EH (cell line): ENCODE measurements at regions not wholly inside any gene's neighbourhood (a gene's known extent, or its start where the extent isn't known, plus 50 kb on each side); places are given as distances from the start of the nearest gene placed in this dataset.

Experiments used
- DNase-seq: peaks from one replicate; pipeline ENCODE4 v3.0.0-alpha.2; 2015; ENCODE audit warnings: low read depth

GRCh38 chr12:88994971-88995370, 357.3 kb downstream of the DUSP6 start:
- DNase-seq = no peak

GRCh38 chr12:88994537-88994936, 357.8 kb downstream of the DUSP6 start:
- peak; percentile 54 for DNase-seq

DNA sequence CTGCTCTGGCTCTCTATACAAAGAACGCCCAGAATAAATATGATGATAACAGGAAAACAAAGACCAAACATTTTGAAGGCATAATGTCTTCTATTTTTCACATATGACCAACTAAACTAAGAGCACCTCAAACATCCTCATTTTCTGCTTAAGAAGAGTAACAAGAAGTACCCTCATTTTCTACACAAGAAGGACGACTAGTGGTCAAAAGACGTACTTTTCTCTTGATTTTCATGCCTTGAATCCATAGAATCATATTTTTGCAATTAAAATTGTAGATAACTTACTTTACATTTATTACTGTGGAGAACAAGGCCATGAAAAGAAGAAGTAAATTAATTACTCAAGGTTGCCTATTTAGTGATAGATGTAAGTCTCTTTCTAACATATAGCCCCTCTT, 358.6 kb downstream of the DUSP6 start:
- peak; percentile 73 for DNase-seq

GRCh38 chr12:88986056-88986455, 366.2 kb downstream of the DUSP6 start:
- no peak for DNase-seq

DNA sequence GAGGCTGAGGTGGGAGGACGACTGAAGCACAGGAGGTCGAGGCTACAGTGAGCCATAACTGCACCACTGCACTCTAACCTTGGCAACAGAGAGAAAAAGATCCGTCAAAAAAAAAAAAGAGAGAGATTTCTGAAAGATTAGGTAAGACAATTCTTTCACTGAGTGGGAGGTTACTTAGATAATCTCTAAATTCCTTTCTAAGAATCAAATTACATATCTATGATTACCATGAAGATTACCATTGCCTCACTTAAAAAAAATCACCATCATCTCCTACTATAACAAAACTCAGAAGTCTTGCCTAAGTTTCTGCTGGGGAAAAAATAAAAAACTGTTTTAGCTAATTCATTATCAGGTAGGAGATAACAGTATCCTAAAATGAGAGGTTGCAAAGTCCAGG, 366.7 kb downstream of the DUSP6 start:
- peak; percentile 35 for DNase-seq

DNA sequence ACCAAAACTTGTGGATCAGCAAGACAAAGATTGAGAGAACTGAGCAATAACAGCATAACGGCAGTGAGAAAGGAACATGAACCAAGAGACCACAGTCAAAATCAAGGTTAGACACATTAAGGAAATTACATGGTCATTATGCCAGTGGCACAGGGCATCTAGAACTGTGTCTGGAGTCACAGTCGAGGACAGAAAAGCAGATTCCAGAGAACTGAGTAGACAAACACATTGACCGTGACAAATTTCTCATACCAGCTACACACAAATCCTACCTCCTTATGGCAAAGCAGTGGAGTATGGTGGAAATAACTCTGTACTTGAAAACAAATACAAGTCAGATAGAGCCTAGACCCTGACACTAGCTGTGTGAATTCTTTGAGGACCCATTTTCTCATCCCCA, 367.3 kb downstream of the DUSP6 start:
- DNase-seq = peak; percentile 44

DNA sequence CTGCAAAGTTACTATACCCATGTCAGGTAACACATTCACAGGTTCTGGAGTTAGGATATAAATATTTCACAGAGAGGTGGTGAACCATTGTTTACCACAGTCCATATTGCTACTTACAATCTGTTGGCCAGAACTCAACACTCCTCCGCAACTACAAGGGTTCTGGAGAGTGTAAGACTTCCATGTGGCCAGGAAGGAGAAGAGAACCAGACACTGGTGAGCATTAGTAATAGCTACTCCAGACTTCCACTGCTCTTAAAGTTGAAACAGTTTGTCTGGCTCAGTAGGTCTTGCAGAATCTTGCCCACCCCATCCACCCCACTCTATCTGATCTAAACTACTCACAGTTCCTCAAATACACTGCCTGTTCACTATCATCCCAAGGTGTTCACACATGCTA, 369.6 kb downstream of the DUSP6 start:
- DNase-seq = no peak

- DNase-seq = no peak
Observed at GRCh38 chr12:88977115-88977514, 375.2 kb downstream of the DUSP6 start.

- DNase-seq = no peak
Observed at GRCh38 chr12:88973998-88974397, 378.3 kb downstream of the DUSP6 start.

GRCh38 chr12:88970740-88971139, 381.6 kb downstream of the DUSP6 start:
- no peak for DNase-seq

DNA sequence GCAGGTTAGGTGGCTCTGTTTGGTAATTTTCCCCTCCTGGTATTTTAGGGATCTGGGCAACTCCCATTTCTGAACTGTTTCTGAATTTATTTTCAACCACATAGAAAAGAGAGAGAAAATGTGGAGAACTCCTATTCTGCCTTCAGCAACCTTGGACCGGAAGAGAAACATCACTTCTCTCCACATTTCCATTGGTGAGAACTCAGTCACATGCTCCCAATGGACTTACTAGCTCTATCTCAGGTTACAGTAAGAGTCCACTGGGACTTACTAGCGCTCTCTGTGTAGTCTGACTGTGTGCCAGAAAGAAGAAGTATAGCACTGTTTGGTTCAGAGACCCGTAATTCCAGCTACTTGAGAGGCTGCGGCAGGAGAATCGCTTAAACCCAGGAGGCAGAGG, 383.2 kb downstream of the DUSP6 start:
- no peak for DNase-seq

DNA sequence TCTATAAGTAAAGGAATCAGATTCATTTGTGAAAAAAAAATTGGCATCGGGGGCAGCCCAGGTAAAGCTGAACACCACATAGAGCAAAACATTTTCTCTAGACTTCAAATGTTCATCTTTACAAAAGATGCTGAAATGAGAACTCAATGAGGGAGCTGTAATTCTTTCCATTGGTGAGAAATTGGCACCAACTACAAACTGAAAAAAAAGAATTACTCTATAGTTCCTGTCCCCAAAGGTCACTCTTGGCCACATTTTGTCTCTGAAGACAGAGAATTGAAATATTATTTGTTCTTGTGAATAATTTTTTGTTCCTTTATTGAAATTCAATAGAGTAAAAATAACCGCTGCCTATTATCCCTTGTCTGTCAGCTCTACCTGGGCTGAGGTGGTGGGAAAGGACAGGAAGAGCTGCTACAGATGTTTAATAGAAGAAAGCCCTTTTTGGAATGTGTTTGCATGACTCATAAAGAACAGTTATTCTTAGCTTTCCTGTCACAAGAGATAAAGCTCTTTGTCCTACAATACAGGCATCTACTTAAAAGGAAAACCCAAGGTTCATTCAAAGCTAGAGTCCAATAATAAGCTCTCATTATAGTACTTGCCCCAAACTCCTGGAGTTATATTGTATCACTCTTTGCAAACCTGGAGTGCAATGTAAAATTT, 380.1 kb upstream of the KITLG start:
- DNase-seq = peak; percentile 60

DNA sequence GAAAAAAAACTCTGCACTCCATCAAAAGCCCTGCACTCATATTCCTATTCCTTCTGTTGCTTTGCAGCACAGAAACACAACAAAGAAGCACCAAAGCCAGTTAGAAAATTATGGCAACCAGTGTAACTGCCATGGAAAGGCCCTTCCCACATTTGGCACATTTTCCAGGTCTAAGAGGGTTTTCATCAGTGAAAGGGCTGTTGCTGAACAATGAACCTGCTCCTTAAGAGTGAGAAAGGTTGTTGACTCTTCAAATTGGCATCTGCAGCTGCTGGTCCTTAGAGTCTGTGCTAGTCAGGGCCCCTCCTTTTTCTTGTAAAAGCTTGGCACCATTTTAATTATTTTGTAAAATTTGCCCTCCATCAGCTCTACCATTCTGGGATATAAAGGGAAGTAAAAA, 378.7 kb upstream of the KITLG start:
- no peak for DNase-seq

GRCh38 chr12:88958153-88958552, 377.9 kb upstream of the KITLG start:
- DNase-seq = no peak

DNA sequence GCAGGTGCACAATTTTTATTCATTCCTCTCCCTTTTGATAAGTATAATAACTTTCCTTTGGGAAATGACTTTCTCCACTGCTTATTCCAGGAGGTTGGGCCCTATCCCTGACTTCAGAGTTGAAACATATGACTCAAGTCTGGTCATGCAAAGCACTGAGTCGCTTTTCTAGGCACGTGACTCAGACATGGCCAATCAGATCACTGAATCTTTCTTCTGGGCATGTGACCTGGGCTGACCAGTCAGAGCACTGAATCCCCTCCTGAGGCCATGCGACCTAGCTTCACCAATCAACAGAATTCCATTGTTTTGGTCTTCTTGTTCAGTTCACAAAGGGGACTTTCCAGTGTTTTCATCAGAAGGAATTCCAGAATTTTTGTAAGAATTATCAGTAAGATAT, 377.1 kb upstream of the KITLG start:
- DNase-seq = no peak

DNA sequence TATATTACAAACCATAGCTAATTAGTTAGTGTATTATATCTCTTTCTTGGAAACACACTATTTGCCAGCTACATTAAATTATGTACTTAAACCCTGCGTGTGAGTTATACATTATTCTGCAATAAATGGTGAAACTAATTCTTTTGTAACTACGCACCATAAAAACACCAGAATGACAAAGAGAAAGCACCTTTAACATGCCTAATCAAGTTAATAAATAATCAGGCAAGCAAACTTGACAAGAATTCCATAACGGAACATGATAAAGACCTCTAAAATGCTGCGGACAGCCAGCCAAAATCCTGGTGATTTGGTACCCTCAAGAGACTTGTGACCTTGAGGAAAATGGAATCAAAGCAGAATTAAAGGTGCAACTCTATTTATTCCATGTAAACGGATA, 375.3 kb upstream of the KITLG start:
- DNase-seq = no peak

DNA sequence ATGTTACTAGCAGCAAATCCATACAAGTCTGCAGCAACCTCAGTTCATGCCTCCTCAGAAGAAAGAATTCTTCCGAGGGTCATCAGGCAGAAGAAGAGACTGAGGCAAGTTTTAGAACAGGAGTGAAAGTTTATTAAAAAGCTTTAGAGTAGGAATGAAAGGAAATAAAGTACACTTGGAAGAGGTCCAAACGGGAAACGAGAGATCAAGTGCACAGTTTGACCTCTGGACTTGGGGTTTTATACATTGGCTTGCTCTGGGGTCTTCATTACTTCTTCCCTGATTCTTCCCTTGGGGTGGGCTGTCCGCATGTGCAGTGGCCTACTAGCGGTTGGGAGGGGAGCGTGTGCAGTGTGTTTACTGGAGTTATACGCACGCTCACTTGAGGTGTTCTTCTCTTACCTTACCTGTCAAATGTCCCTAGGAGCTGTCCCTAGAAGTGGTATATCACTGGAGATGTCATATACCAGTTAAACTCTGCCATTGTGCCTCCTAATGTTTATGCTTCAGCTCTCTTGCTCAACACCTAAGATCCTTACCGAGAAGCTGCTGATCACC, 372.8 kb upstream of the KITLG start:
- DNase-seq = no peak

DNA sequence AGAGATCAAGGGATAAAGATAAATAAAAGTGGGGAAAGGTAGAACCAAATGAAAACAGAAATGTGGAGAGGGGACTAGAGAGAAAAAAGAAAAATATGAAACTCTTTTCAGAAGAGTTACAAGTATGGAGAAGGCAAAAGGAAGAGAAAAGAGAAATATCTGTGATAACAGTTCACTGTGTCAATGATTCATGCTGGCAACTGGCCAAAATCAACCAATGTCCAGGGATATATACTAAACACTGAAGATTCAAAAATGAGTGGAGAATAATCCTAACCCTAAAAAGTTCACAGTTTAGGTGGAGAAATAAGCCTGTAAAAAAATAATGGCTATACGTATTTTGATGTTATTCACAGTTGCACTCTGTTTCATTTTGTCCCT, 372.3 kb upstream of the KITLG start:
- peak; percentile 76 for DNase-seq

GRCh38 chr12:88951860-88952561, 371.7 kb upstream of the KITLG start:
- no peak for DNase-seq

GRCh38 chr12:88951177-88951576, 370.9 kb upstream of the KITLG start:
- DNase-seq = no peak

- no peak for DNase-seq
Observed at GRCh38 chr12:88947486-88948043, 367.3 kb upstream of the KITLG start.

DNA sequence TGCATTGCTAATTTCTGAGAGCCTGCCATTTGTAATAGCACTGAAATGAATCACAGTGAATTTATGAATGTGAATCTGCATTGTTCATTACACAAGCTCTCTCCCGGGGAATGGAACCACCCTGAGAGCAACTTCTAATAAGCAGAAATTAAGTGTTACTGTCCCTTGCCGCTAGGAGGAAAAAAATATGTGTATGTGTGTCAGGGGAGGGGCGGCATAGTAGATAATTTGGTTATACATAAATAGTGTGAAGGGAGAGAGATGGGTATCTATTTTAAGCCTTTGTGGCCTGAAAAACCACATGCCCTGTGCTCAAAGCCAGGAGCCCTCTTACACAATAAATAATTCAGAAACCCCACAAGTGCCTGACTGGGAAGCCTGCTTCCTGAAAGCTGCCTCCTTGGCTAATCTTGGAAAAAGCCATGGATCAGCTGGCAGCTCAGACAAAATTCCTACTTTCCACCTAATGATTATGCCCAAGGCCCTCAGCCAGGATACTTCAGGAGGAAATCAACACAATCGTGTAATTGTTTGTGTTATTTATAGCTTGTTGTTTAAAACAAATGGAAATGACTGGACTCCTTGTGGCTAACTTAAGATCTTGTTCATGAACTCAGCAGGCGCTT, 366.2 kb upstream of the KITLG start:
- peak; percentile 93 for DNase-seq
